ENCODE measurements at regions not wholly inside any gene's neighbourhood (a gene's known extent, or its start where the extent isn't known, plus 50 kb on each side); places are given as distances from the start of the nearest gene placed in this dataset.

DNA sequence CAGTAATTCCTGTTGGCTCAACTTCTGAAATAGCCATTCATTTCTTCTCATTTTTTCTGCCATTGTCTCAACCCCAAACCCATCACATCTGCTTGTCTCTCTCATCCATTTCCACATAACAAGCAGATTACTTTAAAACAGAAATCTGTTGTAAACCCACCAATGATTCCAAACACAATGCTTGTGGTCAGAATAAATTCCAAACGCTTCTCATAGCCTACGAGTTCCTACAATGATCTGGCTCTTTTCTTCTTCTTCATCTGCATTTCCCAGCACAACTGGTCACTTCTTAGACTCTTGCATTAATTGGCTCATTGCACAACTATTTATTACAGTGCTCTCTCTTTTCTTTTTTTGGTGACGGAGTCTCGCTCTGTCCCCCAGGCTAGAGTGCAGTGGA is 364.1 kb downstream of the GATA3 start:
- no peak overlapping the region for H2AFZ ChIP-seq (ENCODE audit: low read length, unreplicated experiment)
- H3K4me1 ChIP-seq (ENCODE audit: control insufficient read depth, insufficient read depth, low read length, unreplicated experiment): no peaks in the 10 kb centered on the region
- no peaks in the 10 kb centered on the region for H3K36me3 ChIP-seq (ENCODE audit: insufficient read depth, low read length)
- no peaks in the 10 kb centered on the region for H3K79me2 ChIP-seq (ENCODE audit: control insufficient read depth, insufficient read depth, low read length, unreplicated experiment)
- no peak overlapping the region for H3K4me3 ChIP-seq (ENCODE audit: low read depth, low read length)
- H3K27ac ChIP-seq (ENCODE audit: low read depth, low read length): no peak overlapping the region
- H3K27me3 ChIP-seq (ENCODE audit: insufficient read depth, low read length): no peaks in the 10 kb centered on the region

DNA sequence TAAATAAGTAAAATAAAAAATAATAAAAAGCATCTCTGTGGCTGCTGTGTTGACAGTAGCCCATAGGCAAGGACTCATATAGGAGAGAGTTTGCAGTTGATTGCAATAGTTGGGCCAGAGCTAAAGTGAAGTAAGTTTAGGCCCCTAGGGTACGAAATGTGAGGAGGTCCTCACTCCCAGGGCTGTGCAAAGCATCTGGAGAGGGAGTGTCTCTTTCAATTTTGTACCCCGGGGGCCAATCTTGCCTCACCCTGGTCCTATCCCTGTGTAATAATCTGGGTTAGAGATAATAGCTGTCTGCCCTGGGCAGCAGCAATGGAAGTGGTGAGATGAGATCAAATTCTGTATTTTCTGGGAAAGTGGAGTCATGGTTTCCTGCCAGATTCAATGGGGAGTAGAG is 365.7 kb downstream of the GATA3 start:
- no peak overlapping the region for H3K4me3 ChIP-seq (ENCODE audit: low read depth, low read length)
- H3K79me2 ChIP-seq (ENCODE audit: control insufficient read depth, insufficient read depth, low read length, unreplicated experiment): no peaks in the 10 kb centered on the region

GRCh38 chr10:8424555-8425211 is 370.2 kb downstream of the GATA3 start:
- Histone ChIP-seq H2AFZ (ENCODE audit: low read length, unreplicated experiment) (no peak overlapping the region), H3K27me3 (ENCODE audit: insufficient read depth, low read length) (no peaks in the 10 kb centered on the region), H3K27ac (ENCODE audit: low read depth, low read length) (no peak overlapping the region), H3K79me2 (ENCODE audit: control insufficient read depth, insufficient read depth, low read length, unreplicated experiment) (no peaks in the 10 kb centered on the region), H3K4me3 (ENCODE audit: low read depth, low read length) (no peak overlapping the region), H3K4me1 (ENCODE audit: control insufficient read depth, insufficient read depth, low read length, unreplicated experiment) (no peaks in the 10 kb centered on the region), H3K36me3 (ENCODE audit: insufficient read depth, low read length) (no peaks in the 10 kb centered on the region)

More for the DNA sequence above, 365.7 kb downstream of the GATA3 start:
- Histone ChIP-seq H2AFZ (ENCODE audit: low read length, unreplicated experiment) (no peak overlapping the region), H3K27me3 (ENCODE audit: insufficient read depth, low read length) (no peaks in the 10 kb centered on the region), H3K27ac (ENCODE audit: low read depth, low read length) (no peak overlapping the region), H3K36me3 (ENCODE audit: insufficient read depth, low read length) (no peaks in the 10 kb centered on the region), H3K4me1 (ENCODE audit: control insufficient read depth, insufficient read depth, low read length, unreplicated experiment) (no peaks in the 10 kb centered on the region)

DNA sequence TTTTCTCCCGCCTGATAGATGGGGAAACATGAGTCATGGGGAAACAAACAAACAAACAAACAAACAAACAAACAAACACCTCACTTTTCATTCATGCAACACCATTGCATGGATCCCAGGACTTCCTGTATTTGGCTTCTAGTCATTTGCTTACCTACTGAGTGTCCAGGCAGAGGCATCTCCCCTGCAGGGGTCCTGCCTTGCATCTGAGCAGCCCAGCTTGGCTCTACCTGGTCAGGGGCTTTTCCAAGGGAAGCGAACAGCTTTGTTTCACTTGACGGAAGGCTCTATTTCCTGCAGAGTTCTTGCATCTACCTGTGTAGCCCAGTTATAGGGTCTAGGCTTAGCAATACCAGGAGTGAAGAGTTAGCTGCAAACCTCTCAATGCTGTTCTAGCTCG is 374.2 kb downstream of the GATA3 start:
- Histone ChIP-seq H3K79me2 (ENCODE audit: control insufficient read depth, insufficient read depth, low read length, unreplicated experiment) (no peaks in the 10 kb centered on the region), H3K27me3 (ENCODE audit: insufficient read depth, low read length) (no peaks in the 10 kb centered on the region), H2AFZ (ENCODE audit: low read length, unreplicated experiment) (no peak overlapping the region), H3K27ac (ENCODE audit: low read depth, low read length) (no peak overlapping the region), H3K36me3 (ENCODE audit: insufficient read depth, low read length) (no peaks in the 10 kb centered on the region), H3K4me1 (ENCODE audit: control insufficient read depth, insufficient read depth, low read length, unreplicated experiment) (no peaks in the 10 kb centered on the region), H3K4me3 (ENCODE audit: low read depth, low read length) (no peak overlapping the region)

- H3K36me3 ChIP-seq (ENCODE audit: insufficient read depth, low read length): no peaks in the 10 kb centered on the region
- H3K4me3 ChIP-seq (ENCODE audit: low read depth, low read length): no peak overlapping the region
These were observed 375.8 kb downstream of the GATA3 start for GRCh38 chr10:8430321-8430720.

DNA sequence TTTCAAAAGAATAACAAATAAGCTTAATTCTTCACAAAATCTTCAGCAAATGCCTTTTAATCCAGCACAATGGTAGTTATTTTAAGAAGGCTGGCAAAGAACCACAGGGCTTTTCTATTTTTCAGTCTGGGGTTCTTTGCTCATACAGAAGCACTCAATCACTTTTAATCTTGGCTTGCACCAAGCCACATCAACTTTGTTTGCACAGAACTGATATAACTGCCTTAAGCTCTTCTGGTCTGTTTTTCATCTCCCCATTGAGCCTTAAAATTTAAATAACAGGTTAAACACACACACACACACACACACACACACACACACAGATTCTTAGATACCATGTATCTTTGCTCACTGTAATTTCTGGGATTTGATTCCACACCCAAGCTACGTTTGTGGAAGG is 377.0 kb downstream of the GATA3 start:
- H3K27me3 ChIP-seq (ENCODE audit: insufficient read depth, low read length): no peaks in the 10 kb centered on the region
- H3K27ac ChIP-seq (ENCODE audit: low read depth, low read length): no peak overlapping the region
- no peak overlapping the region for H2AFZ ChIP-seq (ENCODE audit: low read length, unreplicated experiment)
- no peaks in the 10 kb centered on the region for H3K79me2 ChIP-seq (ENCODE audit: control insufficient read depth, insufficient read depth, low read length, unreplicated experiment)
- no peaks in the 10 kb centered on the region for H3K36me3 ChIP-seq (ENCODE audit: insufficient read depth, low read length)
- no peaks in the 10 kb centered on the region for H3K4me1 ChIP-seq (ENCODE audit: control insufficient read depth, insufficient read depth, low read length, unreplicated experiment)
- H3K4me3 ChIP-seq (ENCODE audit: low read depth, low read length): no peak overlapping the region

More at GRCh38 chr10:8430321-8430720, 375.8 kb downstream of the GATA3 start:
- no peak overlapping the region for H3K27ac ChIP-seq (ENCODE audit: low read depth, low read length)
- no peaks in the 10 kb centered on the region for H3K79me2 ChIP-seq (ENCODE audit: control insufficient read depth, insufficient read depth, low read length, unreplicated experiment)
- H3K4me1 ChIP-seq (ENCODE audit: control insufficient read depth, insufficient read depth, low read length, unreplicated experiment): no peaks in the 10 kb centered on the region
- H3K27me3 ChIP-seq (ENCODE audit: insufficient read depth, low read length): no peaks in the 10 kb centered on the region
- H2AFZ ChIP-seq (ENCODE audit: low read length, unreplicated experiment): no peak overlapping the region

GRCh38 chr10:8435186-8436055 is 380.9 kb downstream of the GATA3 start:
- Histone ChIP-seq H3K4me1 (ENCODE audit: control insufficient read depth, insufficient read depth, low read length, unreplicated experiment) (no peaks in the 10 kb centered on the region), H2AFZ (ENCODE audit: low read length, unreplicated experiment) (no peak overlapping the region), H3K27me3 (ENCODE audit: insufficient read depth, low read length) (no peaks in the 10 kb centered on the region), H3K79me2 (ENCODE audit: control insufficient read depth, insufficient read depth, low read length, unreplicated experiment) (no peaks in the 10 kb centered on the region), H3K4me3 (ENCODE audit: low read depth, low read length) (no peak overlapping the region), H3K27ac (ENCODE audit: low read depth, low read length) (no peak overlapping the region), H3K36me3 (ENCODE audit: insufficient read depth, low read length) (no peaks in the 10 kb centered on the region)

DNA sequence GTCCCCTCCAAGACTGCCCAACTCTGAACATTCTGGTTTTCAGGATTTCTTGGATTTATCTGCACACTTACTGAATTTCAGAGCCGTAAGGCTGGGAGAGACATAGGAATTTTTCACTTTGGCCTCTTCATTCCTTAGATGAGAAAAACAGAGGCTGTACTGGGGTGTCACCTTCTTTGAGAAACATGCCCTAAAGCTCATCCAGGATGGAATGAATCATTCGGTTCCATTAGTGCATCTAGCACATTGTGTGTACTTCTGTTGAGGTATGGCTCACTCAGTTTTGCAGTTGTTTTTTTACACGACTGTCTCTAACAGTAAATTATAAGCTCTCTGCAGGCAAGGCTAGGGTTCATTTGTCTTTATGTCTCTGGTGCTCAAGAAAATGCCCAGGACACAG is 383.4 kb downstream of the GATA3 start:
- no peak overlapping the region for H3K4me3 ChIP-seq (ENCODE audit: low read depth, low read length)

GRCh38 chr10:8438603-8439002 is 384.1 kb downstream of the GATA3 start:
- no peak overlapping the region for H3K27ac ChIP-seq (ENCODE audit: low read depth, low read length)
- H3K4me1 ChIP-seq (ENCODE audit: control insufficient read depth, insufficient read depth, low read length, unreplicated experiment): no peaks in the 10 kb centered on the region
- no peak overlapping the region for H2AFZ ChIP-seq (ENCODE audit: low read length, unreplicated experiment)
- no peaks in the 10 kb centered on the region for H3K79me2 ChIP-seq (ENCODE audit: control insufficient read depth, insufficient read depth, low read length, unreplicated experiment)
- no peak overlapping the region for H3K4me3 ChIP-seq (ENCODE audit: low read depth, low read length)
- H3K36me3 ChIP-seq (ENCODE audit: insufficient read depth, low read length): no peaks in the 10 kb centered on the region
- H3K27me3 ChIP-seq (ENCODE audit: insufficient read depth, low read length): no peaks in the 10 kb centered on the region

More for the DNA sequence above, 383.4 kb downstream of the GATA3 start:
- Histone ChIP-seq H3K79me2 (ENCODE audit: control insufficient read depth, insufficient read depth, low read length, unreplicated experiment) (no peaks in the 10 kb centered on the region), H3K36me3 (ENCODE audit: insufficient read depth, low read length) (no peaks in the 10 kb centered on the region), H3K4me1 (ENCODE audit: control insufficient read depth, insufficient read depth, low read length, unreplicated experiment) (no peaks in the 10 kb centered on the region), H3K27me3 (ENCODE audit: insufficient read depth, low read length) (no peaks in the 10 kb centered on the region), H3K27ac (ENCODE audit: low read depth, low read length) (no peak overlapping the region), H2AFZ (ENCODE audit: low read length, unreplicated experiment) (no peak overlapping the region)

DNA sequence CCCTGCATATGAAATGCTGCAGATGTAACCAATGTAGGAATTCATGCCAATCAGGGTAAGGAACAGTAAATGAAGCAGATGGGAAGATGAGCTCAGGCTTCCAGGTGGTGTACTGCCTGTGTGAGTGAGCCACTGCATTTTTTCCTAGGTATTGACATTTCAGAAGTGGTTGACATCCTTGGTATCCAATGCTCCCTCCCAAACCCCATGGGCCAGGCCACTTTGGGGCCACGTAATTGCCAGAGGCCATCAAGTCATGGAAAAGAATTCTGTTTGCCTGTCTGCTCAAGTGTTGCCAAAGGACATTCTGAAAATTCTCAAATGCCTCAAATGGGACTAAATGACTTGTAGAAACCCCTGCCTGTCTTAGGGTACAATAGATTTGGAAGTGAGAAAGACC is 384.6 kb downstream of the GATA3 start:
- no peak overlapping the region for H2AFZ ChIP-seq (ENCODE audit: low read length, unreplicated experiment)
- H3K79me2 ChIP-seq (ENCODE audit: control insufficient read depth, insufficient read depth, low read length, unreplicated experiment): no peaks in the 10 kb centered on the region
- no peaks in the 10 kb centered on the region for H3K36me3 ChIP-seq (ENCODE audit: insufficient read depth, low read length)
- no peak overlapping the region for H3K27ac ChIP-seq (ENCODE audit: low read depth, low read length)
- no peaks in the 10 kb centered on the region for H3K27me3 ChIP-seq (ENCODE audit: insufficient read depth, low read length)
- no peak overlapping the region for H3K4me3 ChIP-seq (ENCODE audit: low read depth, low read length)
- H3K4me1 ChIP-seq (ENCODE audit: control insufficient read depth, insufficient read depth, low read length, unreplicated experiment): no peaks in the 10 kb centered on the region

GRCh38 chr10:8444630-8445029 is 390.1 kb downstream of the GATA3 start:
- H3K27me3 ChIP-seq (ENCODE audit: insufficient read depth, low read length): no peaks in the 10 kb centered on the region
- H2AFZ ChIP-seq (ENCODE audit: low read length, unreplicated experiment): no peak overlapping the region
- H3K36me3 ChIP-seq (ENCODE audit: insufficient read depth, low read length): no peaks in the 10 kb centered on the region
- H3K4me1 ChIP-seq (ENCODE audit: control insufficient read depth, insufficient read depth, low read length, unreplicated experiment): no peaks in the 10 kb centered on the region
- H3K27ac ChIP-seq (ENCODE audit: low read depth, low read length): no peak overlapping the region
- H3K79me2 ChIP-seq (ENCODE audit: control insufficient read depth, insufficient read depth, low read length, unreplicated experiment): no peaks in the 10 kb centered on the region
- H3K4me3 ChIP-seq (ENCODE audit: low read depth, low read length): no peak overlapping the region
